GM19395 (cell line): ENCODE measurements at regions not wholly inside any gene's neighbourhood (a gene's known extent, or its start where the extent isn't known, plus 50 kb on each side); places are given as distances from the start of the nearest gene placed in this dataset.

Experiments used
- ATAC-seq: cut with Tn5 transposase; IDR thresholded peaks from one replicate; pipeline ENCODE4 v1.9.1; 2021; ENCODE audit warnings: mild to moderate bottlenecking, moderate library complexity; ENCODE audit not compliant: unreplicated experiment

GRCh38 chr10:78160591-78160990, 126.9 kb downstream of the RPS24 start:
- ATAC-seq = no peak

GRCh38 chr10:78162853-78163252, 129.2 kb downstream of the RPS24 start:
- ATAC-seq = no peak

- ATAC-seq = no peak
Measured at GRCh38 chr10:78164702-78165101, 131.0 kb downstream of the RPS24 start.

- no peak for ATAC-seq
Measured at GRCh38 chr10:78165172-78165571, 131.5 kb downstream of the RPS24 start.

- no peak for ATAC-seq
Measured at GRCh38 chr10:78165617-78166016, 132.0 kb downstream of the RPS24 start.

- no peak for ATAC-seq
Measured at GRCh38 chr10:78166261-78166660, 132.6 kb downstream of the RPS24 start.

DNA sequence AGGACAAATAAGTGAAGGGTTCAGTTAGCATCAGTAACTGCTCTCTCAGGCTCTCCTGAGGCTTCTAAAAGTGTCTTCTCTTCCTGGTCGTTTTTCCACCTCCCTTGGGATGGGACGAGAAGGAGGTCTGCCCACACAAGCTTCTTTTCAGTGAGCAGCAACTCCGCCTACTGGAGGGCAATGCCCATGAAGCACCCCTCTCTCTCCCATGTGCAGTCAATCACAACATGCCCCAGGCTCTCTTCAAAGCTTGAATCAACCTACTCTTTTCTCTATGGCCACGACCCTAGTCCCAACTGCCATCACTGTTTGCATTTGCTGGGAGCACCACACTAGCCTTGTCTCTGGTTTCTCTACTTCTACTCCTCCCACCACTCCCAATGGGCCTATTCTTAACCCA, 135.6 kb downstream of the RPS24 start:
- ATAC-seq = no peak

- ATAC-seq = no peak
Measured at GRCh38 chr10:78170026-78170475, 136.4 kb downstream of the RPS24 start.

DNA sequence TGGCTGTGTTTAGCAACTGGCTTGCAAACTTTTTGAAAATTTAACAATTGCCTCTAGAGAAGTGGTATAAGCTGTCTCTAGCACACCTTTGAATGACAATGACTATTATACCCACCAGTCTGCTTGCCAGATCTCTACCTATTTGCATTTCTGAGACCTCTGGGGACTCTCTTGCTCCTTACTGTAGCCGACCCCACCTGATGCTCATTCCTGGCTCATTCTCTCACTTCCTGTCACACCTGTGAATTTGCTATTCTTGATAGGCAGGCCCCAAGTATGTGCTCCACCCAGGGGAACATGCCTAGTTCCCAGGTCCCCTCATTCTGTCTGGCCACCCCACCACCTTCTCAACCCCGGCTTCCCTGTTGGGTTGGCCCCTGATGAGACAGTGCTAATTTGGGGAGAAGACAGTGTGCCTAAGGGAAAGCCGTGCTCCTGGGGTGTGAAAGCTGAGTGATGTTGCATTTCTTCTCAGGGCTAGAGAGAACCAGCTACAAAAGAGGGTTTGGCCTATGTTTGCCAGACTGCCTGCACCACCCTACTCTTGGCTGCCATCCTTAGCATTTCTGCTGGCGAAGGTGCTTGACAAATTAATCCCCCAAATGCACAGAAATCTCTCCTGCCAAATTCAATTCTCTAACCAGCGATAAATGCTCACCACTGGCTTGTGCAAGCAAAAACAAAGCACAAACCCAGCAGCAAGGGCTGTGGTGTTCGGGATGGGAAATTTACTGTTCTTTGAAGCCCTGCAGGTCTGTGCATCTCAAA, 138.2 kb downstream of the RPS24 start:
- ATAC-seq = no peak

- no peak for ATAC-seq
Measured at GRCh38 chr10:78173360-78174015, 139.8 kb downstream of the RPS24 start.

DNA sequence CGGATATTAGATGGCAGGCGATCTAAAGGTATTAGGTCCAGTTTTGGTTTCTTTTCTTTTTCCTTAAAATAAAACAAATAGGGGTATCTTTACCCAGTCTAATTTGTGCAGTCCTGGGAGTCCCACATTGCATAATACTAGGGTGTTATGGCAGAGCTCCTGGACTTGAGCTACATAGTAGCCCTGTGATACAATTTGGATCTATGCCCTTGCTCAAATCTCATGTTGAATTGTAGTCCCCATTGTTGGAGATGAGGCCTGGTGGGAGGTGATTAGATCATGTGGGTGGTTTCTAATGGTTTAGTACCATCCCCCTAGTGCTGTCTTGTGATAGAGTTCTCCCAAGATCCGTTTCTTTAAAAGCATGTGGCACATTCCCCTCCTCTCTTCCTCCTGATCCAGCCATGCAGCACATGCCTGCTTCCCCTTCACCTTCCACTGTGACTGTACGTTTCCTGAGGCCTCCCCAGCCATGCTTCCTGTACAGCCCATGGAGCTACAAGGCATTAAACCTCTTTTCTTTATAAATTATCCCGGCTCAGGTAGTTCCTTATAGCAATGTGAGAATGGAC, 141.9 kb downstream of the RPS24 start:
- ATAC-seq = no peak

- ATAC-seq = no peak
Measured at GRCh38 chr10:78176320-78177317, 143.0 kb downstream of the RPS24 start.

GRCh38 chr10:78177491-78178185, 144.0 kb downstream of the RPS24 start:
- ATAC-seq = no peak

- no peak for ATAC-seq
Measured at GRCh38 chr10:78178397-78178796, 144.7 kb downstream of the RPS24 start.

DNA sequence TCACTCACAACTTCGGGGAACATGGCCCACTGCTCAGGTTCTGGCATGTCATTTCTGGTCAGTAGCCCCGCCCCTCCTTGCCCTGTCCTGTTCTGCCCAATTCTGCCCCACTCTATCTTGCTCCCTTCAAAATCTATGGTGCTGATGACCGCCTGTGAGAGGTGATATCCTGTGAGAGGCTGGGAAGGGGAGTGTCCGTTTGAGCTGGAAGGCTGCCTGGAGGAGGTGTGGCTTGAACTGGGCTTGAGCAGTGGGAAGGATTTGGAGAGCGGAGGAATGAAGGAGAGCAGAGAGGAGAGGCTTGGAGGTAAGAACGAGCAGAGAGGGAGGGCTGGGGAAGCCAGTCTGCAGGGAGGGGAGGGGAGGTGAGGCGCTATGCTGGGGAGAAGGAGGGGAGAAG, 145.3 kb downstream of the RPS24 start:
- ATAC-seq = no peak

DNA sequence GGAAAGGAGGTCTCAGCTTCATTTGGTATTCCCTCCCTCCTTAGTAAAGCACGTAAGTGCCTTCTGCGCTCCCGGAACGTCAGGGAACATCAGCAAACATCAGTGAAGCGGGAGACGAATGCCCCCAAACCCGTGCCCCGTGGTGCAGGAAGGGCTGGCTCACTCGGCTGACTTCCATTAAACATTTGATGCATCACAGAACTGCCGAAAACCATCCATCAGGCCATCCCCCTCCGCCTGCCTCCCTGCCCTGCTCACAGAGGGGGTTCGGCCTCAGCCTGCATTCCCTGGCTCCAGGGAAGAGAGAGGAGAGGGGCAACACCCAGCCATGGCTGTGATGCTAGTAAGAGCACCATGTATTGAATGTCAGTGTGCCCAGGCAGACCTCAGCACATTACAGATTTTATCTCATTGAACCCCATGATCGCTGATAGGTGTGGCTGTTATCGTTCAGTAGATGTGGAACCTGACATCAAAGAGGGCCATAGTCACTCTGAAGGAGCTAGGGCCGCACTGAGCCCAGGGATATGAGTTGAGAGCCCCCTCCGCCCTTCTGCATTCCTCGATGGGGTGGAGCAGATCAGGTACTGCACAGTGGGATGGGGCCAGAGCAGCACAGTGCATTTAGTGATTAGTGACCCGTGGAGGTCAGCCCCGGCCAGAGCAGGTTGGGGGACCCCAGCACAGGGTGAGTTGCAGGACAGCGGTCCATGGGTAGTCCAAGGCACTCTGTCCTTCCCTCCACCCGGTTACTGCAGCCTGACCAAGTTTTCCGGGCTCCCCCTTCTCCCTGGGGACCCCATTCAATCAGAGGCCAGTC, 146.4 kb downstream of the RPS24 start:
- ATAC-seq = no peak

- no peak for ATAC-seq
Measured at GRCh38 chr10:78181381-78182055, 147.9 kb downstream of the RPS24 start.

- ATAC-seq = no peak
Measured at GRCh38 chr10:78182841-78183240, 149.2 kb downstream of the RPS24 start.
